Astrocyte of the cerebellum (primary cell): ENCODE measurements at regions not wholly inside any gene's neighbourhood (a gene's known extent, or its start where the extent isn't known, plus 50 kb on each side); places are given as distances from the start of the nearest gene placed in this dataset.

Experiments used
- DNase-seq: peaks from one replicate; pipeline ENCODE4 v3.0.0-alpha.2; 2011; ENCODE audit warnings: low read depth
- H3K4me3 ChIP-seq: 2 replicates; pipeline ENCODE4 v1.5.1; 2011; ENCODE audit warnings: mild to moderate bottlenecking, low read depth, low read length, moderate library complexity
- in situ Hi-C: cut with HindIII; loops from 2 replicates; pipeline ENCODE4 v1.10.0; 2017; ENCODE audit warnings: low sequenced_read_pairs
- TF ChIP-seq, protein P1 (sequence below): IDR thresholded peaks from 2 replicates; pipeline ENCODE4 v1.5.1; 2012; ENCODE audit warnings: low read length, low read depth, moderate library complexity, mild to moderate bottlenecking; ENCODE audit errors: missing control alignments

DNA sequence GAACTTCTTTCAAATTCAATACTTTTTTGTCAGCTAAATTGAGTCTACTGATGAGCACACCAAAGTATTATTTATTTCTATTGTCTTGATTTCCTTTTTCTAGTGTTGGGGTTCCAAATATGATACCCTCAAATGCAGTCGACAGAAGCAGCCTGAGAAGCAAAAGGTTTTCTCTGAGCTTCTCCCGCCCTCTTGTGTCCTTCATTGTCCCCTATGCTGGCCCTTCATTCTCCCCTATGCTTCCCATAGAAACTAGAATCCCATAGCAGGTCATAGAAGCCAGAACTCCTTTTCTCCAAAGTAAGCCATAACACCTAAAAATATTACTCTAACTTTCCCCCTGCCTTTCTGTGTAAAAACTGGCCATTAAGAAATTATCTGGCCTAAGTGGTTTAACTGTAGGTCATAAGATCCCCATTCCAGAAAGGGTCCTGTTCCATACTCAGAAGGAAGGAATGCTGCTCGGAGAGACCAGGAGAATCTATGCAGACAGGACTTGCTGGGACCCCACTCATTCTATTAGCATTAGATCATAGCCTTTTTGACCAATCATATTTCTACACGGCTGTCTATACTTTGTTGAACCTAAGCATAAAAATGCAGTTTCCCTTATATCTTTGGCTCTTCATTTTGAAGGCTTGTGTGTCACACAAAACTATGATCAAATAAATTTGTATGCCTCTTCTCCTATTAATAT lies 764.6 kb upstream of the PKDCC start:
- DNase-seq, result no peak
- TF ChIP-seq, protein P1, sequence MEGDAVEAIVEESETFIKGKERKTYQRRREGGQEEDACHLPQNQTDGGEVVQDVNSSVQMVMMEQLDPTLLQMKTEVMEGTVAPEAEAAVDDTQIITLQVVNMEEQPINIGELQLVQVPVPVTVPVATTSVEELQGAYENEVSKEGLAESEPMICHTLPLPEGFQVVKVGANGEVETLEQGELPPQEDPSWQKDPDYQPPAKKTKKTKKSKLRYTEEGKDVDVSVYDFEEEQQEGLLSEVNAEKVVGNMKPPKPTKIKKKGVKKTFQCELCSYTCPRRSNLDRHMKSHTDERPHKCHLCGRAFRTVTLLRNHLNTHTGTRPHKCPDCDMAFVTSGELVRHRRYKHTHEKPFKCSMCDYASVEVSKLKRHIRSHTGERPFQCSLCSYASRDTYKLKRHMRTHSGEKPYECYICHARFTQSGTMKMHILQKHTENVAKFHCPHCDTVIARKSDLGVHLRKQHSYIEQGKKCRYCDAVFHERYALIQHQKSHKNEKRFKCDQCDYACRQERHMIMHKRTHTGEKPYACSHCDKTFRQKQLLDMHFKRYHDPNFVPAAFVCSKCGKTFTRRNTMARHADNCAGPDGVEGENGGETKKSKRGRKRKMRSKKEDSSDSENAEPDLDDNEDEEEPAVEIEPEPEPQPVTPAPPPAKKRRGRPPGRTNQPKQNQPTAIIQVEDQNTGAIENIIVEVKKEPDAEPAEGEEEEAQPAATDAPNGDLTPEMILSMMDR, result no peak
- in situ Hi-C loops, result no loop called here
- H3K4me3 ChIP-seq, result no peak overlapping the region

DNA sequence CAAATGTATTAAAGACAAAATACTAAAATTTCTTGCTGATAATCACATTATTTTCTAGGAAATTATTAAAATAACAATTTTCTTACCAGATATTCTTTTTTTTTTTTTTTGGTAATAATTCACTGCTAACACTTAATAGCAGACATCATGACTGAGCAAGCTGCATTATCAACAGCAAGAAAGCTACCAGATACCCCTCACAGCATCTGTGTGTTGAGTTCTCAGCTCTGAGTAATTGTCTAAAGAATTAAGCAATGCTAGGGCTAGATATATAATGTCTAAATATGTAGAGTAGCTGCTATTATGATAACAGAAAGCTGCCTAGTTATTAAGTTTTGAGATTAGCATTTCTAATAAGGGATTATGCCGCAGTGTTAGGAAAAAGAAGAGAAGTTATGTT lies 754.3 kb upstream of the PKDCC start:
- in situ Hi-C loops, result no loop called here
- no peak overlapping the region for H3K4me3 ChIP-seq
- no peak for DNase-seq
- TF ChIP-seq, protein P1, result no peak

- no peak for DNase-seq
- in situ Hi-C loops, result no loop called here
- TF ChIP-seq, protein P1, result no peak
- H3K4me3 ChIP-seq, result no peak overlapping the region
Observed at GRCh38 chr2:41294331-41294730, 753.5 kb upstream of the PKDCC start.

GRCh38 chr2:41313082-41313481 lies 734.7 kb upstream of the PKDCC start:
- in situ Hi-C loops, result no loop called here
- TF ChIP-seq, protein P1, result no peak
- no peak overlapping the region for H3K4me3 ChIP-seq
- DNase-seq, result no peak

DNA sequence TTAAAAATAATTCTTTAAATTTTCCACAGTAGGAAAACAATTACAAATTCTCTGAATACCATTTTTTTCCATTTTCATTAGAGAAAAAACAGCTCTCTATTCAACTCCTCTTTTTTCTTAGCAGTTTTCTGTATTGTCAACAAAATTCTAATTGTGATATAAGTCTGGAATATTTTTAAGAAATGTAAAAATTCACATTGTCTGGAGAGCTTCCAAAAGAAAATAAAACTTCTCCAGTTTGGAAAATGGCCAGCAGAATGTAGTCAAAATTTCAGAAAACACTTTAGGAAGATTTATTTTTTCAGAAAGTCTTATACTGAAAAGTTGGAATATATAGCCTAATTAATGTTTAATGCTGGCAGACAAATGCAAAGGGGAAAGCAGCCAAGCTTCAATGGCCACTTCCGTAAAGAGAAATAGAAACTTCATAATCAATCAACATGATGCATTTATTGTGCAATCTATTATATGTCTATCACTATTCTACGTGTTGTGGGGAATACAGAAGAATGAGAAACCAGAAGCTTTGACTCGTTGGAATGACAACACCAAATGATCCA lies 733.2 kb upstream of the PKDCC start:
- no peak overlapping the region for H3K4me3 ChIP-seq
- in situ Hi-C loops, result no loop called here
- DNase-seq, result no peak
- TF ChIP-seq, protein P1, result no peak

DNA sequence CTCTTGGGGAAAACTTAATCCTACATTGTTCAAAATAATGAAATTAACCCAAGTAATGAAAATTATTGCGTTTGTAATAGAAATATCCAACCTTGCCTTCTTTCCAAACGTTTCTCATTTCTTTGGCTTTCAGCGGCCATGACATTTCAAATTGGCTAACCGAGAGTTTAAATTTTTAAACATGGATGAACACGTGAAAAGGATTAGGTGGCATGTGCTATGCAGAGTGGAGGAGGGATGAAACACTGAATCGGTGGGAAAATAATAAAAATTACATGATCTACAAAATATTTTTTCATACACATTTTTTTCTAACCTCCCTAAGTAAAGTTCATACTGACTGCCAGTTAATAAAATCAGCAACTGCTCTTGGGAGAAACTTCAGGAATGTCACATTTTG lies 728.4 kb upstream of the PKDCC start:
- in situ Hi-C loops, result no loop called here
- no peak for DNase-seq
- TF ChIP-seq, protein P1, result no peak
- H3K4me3 ChIP-seq, result no peak overlapping the region
